Mesendoderm (in vitro differentiated cells): ENCODE measurements at regions not wholly inside any gene's neighbourhood (a gene's known extent, or its start where the extent isn't known, plus 50 kb on each side); places are given as distances from the start of the nearest gene placed in this dataset.
A peak's percentile ranks its signal among the peaks of the same experiment; 100 is the strongest.

ENCODE experiments used
- DNase-seq: peaks from one replicate; pipeline ENCODE4 v3.0.0; 2013
- H2AK5ac ChIP-seq: 2 replicates; pipeline ENCODE4 v1.6.1; 2013; ENCODE audit warnings: low read length, inconsistent platforms
- H2BK120ac ChIP-seq: 2 replicates; pipeline ENCODE4 v1.6.1; 2013; ENCODE audit warnings: low read depth, mild to moderate bottlenecking, low read length, moderate library complexity, mixed read lengths
- H2BK15ac ChIP-seq: replicated peaks from 2 replicates; pipeline ENCODE4 v1.6.1; 2013; ENCODE audit warnings: low read depth, mild to moderate bottlenecking, moderate library complexity
- H2BK5ac ChIP-seq: 2 replicates; pipeline ENCODE4 v1.6.1; 2013; ENCODE audit warnings: low read length, inconsistent platforms
- H3K18ac ChIP-seq: 2 replicates; pipeline ENCODE4 v1.6.1; 2013; ENCODE audit warnings: mild to moderate bottlenecking, low read length, mixed read lengths
- H3K23ac ChIP-seq: one replicate; pipeline ENCODE4 v1.6.1; 2013; ENCODE audit warnings: low read length
- H3K27ac ChIP-seq: 2 replicates; pipeline ENCODE4 v1.5.1; 2013; ENCODE audit warnings: low read depth, mild to moderate bottlenecking, inconsistent platforms, low read length, moderate library complexity
- H3K27me3 ChIP-seq: 2 replicates; pipeline ENCODE4 v1.6.1; 2013; ENCODE audit warnings: low read length, control low read depth, mild to moderate bottlenecking, inconsistent platforms; ENCODE audit not compliant: insufficient read depth, poor library complexity
- H3K36me3 ChIP-seq: 2 replicates; pipeline ENCODE4 v1.6.1; 2013; ENCODE audit warnings: low read length, inconsistent platforms; ENCODE audit not compliant: control insufficient read depth, insufficient read depth
- H3K4ac ChIP-seq: one replicate; pipeline ENCODE4 v1.6.1; 2013; ENCODE audit warnings: low read depth, mild to moderate bottlenecking, low read length, moderate library complexity
- H3K4me1 ChIP-seq: 2 replicates; pipeline ENCODE4 v1.6.1; 2013; ENCODE audit warnings: low read depth, low read length, inconsistent platforms; ENCODE audit not compliant: control insufficient read depth
- H3K4me2 ChIP-seq: 2 replicates; pipeline ENCODE4 v1.6.1; 2013; ENCODE audit warnings: low read length
- H3K4me3 ChIP-seq: 2 replicates; pipeline ENCODE4 v1.5.1; 2013; ENCODE audit warnings: mild to moderate bottlenecking, low read length
- H3K56ac ChIP-seq: one replicate; pipeline ENCODE4 v1.6.1; 2013; ENCODE audit warnings: low read length
- H3K79me1 ChIP-seq: 2 replicates; pipeline ENCODE4 v1.6.1; 2013; ENCODE audit warnings: low read length, inconsistent platforms
- H3K79me2 ChIP-seq: 2 replicates; pipeline ENCODE4 v1.6.1; 2013; ENCODE audit warnings: mild to moderate bottlenecking, low read length; ENCODE audit not compliant: control insufficient read depth, insufficient read depth
- H3K9ac ChIP-seq: 2 replicates; pipeline ENCODE4 v1.6.1; 2013; ENCODE audit warnings: low read length, inconsistent platforms
- H4K5ac ChIP-seq: one replicate; pipeline ENCODE4 v1.6.1; 2013; ENCODE audit warnings: low read length
- H4K8ac ChIP-seq: one replicate; pipeline ENCODE4 v1.6.1; 2013; ENCODE audit warnings: low read depth, mild to moderate bottlenecking, control low read depth, low read length, moderate library complexity
- WGBS: extraction: QIAGEN DNeasy Blood & Tissue Kit; methylation state at CpG from one replicate; pipeline ENCODE4 v1.1.7; 2013; ENCODE audit warnings: low lambda C conversion rate, missing lambda C conversion rate; ENCODE audit not compliant: insufficient coverage; ENCODE audit errors: extremely low coverage; 5-methylcytosine and 5-hydroxymethylcytosine counted together

DNA sequence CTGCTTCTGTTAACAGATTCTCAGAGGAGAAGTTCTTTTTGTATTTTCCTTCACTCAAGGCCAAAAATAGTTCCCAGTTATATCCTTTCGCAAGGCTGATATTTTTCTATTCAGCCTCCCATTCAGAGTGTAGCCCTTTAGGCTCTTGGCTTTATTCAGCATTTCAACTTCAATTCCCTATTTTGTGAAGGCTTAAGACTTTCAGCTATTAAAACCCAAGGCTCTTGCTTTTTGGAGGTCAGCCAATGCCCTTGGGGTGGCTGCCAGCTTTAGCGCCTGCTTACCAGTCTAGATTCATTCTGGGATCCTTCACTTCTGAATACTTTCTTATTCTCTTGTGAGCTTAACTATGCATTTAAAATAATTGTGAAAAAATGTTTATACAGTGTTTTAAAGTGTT, 57.3 kb upstream of the ADGRA3 start:
- H3K79me1 ChIP-seq, result no peaks in the 10 kb centered on the region
- no peak overlapping the region for H3K18ac ChIP-seq
- H3K27ac ChIP-seq, result no peak overlapping the region
- no peak overlapping the region for H2BK5ac ChIP-seq
- no peak overlapping the region for H3K4me2 ChIP-seq
- no peaks in the 10 kb centered on the region for H3K4me1 ChIP-seq
- no peak overlapping the region for H3K23ac ChIP-seq
- H3K4me3 ChIP-seq, result no peak overlapping the region
- H3K56ac ChIP-seq, result no peak overlapping the region
- no CpG with 5 or more reads among the region's 2 CpGs for WGBS
- H3K9ac ChIP-seq, result no peak overlapping the region
- no peaks in the 10 kb centered on the region for H3K36me3 ChIP-seq
- DNase-seq, result no peak
- no peaks in the 10 kb centered on the region for H3K79me2 ChIP-seq
- no peak overlapping the region for H2BK120ac ChIP-seq
- no peak overlapping the region for H4K8ac ChIP-seq
- H4K5ac ChIP-seq, result no peak overlapping the region
- no peak overlapping the region for H2BK15ac ChIP-seq
- H2AK5ac ChIP-seq, result no peak overlapping the region
- no peaks in the 10 kb centered on the region for H3K27me3 ChIP-seq
- no peak overlapping the region for H3K4ac ChIP-seq

DNA sequence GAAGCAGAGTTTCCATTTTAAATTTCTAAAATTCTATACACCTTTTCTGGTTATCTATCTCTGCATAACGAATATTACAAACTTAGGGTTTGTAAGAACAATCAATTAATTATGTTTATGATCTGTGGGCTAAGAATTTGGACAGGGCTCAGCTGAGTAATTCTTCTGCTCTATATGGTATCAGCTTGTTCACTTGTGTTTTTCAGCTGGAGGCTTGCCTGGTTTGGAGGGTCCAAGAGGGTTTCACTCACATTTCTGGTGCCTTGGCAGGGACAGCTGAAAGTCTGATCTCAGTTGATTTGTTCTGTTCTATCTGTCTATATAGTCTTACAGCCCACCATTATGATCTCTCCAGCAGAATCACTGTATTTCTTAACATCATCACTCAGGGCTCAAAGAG, 57.8 kb upstream of the ADGRA3 start:
- no peaks in the 10 kb centered on the region for H3K4me1 ChIP-seq
- no peak overlapping the region for H2BK5ac ChIP-seq
- H3K23ac ChIP-seq, result no peak overlapping the region
- H3K4me2 ChIP-seq, result no peak overlapping the region
- H4K8ac ChIP-seq, result no peak overlapping the region
- no peaks in the 10 kb centered on the region for H3K36me3 ChIP-seq
- no peak overlapping the region for H3K4ac ChIP-seq
- DNase-seq, result no peak
- no peak overlapping the region for H3K27ac ChIP-seq
- H3K9ac ChIP-seq, result no peak overlapping the region
- H3K79me1 ChIP-seq, result no peaks in the 10 kb centered on the region
- no peak overlapping the region for H2AK5ac ChIP-seq
- no peak overlapping the region for H3K56ac ChIP-seq
- no peak overlapping the region for H2BK15ac ChIP-seq
- H2BK120ac ChIP-seq, result no peak overlapping the region
- no peak overlapping the region for H3K4me3 ChIP-seq
- no peaks in the 10 kb centered on the region for H3K79me2 ChIP-seq
- no peaks in the 10 kb centered on the region for H3K27me3 ChIP-seq
- no peak overlapping the region for H3K18ac ChIP-seq
- H4K5ac ChIP-seq, result no peak overlapping the region
- WGBS, result no CpG with 5 or more reads among the region's 1 CpG

DNA sequence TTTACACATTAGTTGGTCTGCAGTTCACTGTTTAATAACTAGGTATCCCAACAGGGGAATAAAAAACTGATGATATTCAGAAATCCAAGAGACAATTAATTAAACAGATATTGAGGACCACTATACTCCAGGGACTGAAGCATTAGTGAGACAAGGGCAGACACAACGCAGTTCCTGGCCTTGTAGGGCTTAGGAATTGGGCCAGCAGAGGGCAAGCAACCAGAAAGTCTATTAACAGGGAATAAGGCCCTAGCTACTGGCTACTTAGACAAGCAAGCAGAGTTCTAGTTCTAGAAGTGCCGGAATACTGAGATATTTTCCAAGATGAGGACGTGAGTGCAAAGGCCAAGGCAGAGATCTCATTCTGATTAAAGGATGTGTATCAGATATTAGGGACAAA, 58.6 kb upstream of the ADGRA3 start:
- peak; percentile 27 for DNase-seq
- Histone ChIP-seq H3K4me2 (no peak overlapping the region), H3K27me3 (no peaks in the 10 kb centered on the region), H4K8ac (no peak overlapping the region), H3K4me3 (no peak overlapping the region), H2BK5ac (no peak overlapping the region), H4K5ac (no peak overlapping the region), H3K27ac (no peak overlapping the region), H2BK15ac (no peak overlapping the region), H3K56ac (no peak overlapping the region), H3K4ac (no peak overlapping the region), H3K9ac (no peak overlapping the region), H3K79me1 (no peaks in the 10 kb centered on the region), H3K18ac (no peak overlapping the region), H3K23ac (no peak overlapping the region), H2AK5ac (no peak overlapping the region), H3K4me1 (no peaks in the 10 kb centered on the region), H2BK120ac (no peak overlapping the region), H3K36me3 (no peaks in the 10 kb centered on the region), H3K79me2 (no peaks in the 10 kb centered on the region)
- WGBS, result no CpG with 5 or more reads among the region's 3 CpGs

- no peak overlapping the region for H3K9ac ChIP-seq
- no peak overlapping the region for H3K56ac ChIP-seq
- no peaks in the 10 kb centered on the region for H3K4me1 ChIP-seq
- no peak overlapping the region for H3K4me2 ChIP-seq
- H3K27ac ChIP-seq, result no peak overlapping the region
- no peak overlapping the region for H2BK5ac ChIP-seq
- H3K27me3 ChIP-seq, result no peaks in the 10 kb centered on the region
- H2BK15ac ChIP-seq, result no peak overlapping the region
- H3K23ac ChIP-seq, result no peak overlapping the region
- H2BK120ac ChIP-seq, result no peak overlapping the region
- H3K18ac ChIP-seq, result no peak overlapping the region
- H3K79me1 ChIP-seq, result no peaks in the 10 kb centered on the region
- WGBS, result no CpG with 5 or more reads among the region's 1 CpG
- no peak overlapping the region for H3K4me3 ChIP-seq
- no peak overlapping the region for H2AK5ac ChIP-seq
- no peaks in the 10 kb centered on the region for H3K79me2 ChIP-seq
- no peak for DNase-seq
- H4K8ac ChIP-seq, result no peak overlapping the region
- H3K36me3 ChIP-seq, result no peaks in the 10 kb centered on the region
- H4K5ac ChIP-seq, result no peak overlapping the region
- no peak overlapping the region for H3K4ac ChIP-seq
These were observed 59.0 kb upstream of the ADGRA3 start for GRCh38 chr4:22574880-22575279.

- Histone ChIP-seq H3K23ac (no peak overlapping the region), H3K79me1 (no peaks in the 10 kb centered on the region), H3K4me2 (no peak overlapping the region), H3K27ac (no peak overlapping the region), H2BK5ac (no peak overlapping the region), H3K79me2 (no peaks in the 10 kb centered on the region), H3K36me3 (no peaks in the 10 kb centered on the region), H2BK120ac (no peak overlapping the region), H3K4ac (no peak overlapping the region), H2BK15ac (no peak overlapping the region), H4K5ac (no peak overlapping the region), H2AK5ac (no peak overlapping the region), H3K27me3 (no peaks in the 10 kb centered on the region), H4K8ac (no peak overlapping the region), H3K9ac (no peak overlapping the region), H3K56ac (no peak overlapping the region), H3K4me3 (no peak overlapping the region), H3K4me1 (no peaks in the 10 kb centered on the region), H3K18ac (no peak overlapping the region)
- WGBS, result no CpG with 5 or more reads among the region's 7 CpGs
- no peak for DNase-seq
These were observed 71.4 kb upstream of the ADGRA3 start for GRCh38 chr4:22587253-22587652.

DNA sequence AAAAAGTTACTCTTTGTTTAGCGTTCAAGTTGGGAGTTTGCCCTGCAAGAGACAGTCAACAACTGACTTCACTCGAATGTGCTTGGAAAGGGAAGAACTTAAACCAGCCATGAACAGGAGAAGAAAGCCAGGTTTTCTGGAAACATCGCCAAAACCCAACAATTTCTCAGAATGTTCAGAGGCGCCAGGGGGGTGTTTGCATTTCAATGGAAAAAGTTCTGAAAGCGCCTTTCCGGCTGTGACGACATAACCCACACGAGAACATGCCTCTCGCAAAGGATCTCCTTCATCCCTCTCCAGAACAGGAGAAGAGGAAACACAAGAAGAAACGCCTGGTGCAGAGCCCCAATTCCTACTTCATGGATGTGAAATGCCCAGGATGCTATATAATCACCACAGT, 78.1 kb upstream of the ADGRA3 start:
- H3K27me3 ChIP-seq, result no peaks in the 10 kb centered on the region
- no peak for DNase-seq
- H2BK120ac ChIP-seq, result no peak overlapping the region
- H2BK15ac ChIP-seq, result no peak overlapping the region
- no peak overlapping the region for H3K4ac ChIP-seq
- no peaks in the 10 kb centered on the region for H3K79me1 ChIP-seq
- H3K27ac ChIP-seq, result no peak overlapping the region
- H3K4me1 ChIP-seq, result peaks cover 2% of the 10 kb centered on the region
- no peak overlapping the region for H3K56ac ChIP-seq
- H3K36me3 ChIP-seq, result no peaks in the 10 kb centered on the region
- H3K9ac ChIP-seq, result no peak overlapping the region
- H4K8ac ChIP-seq, result no peak overlapping the region
- H4K5ac ChIP-seq, result no peak overlapping the region
- WGBS, result no CpG with 5 or more reads among the region's 10 CpGs
- H2BK5ac ChIP-seq, result no peak overlapping the region
- H3K23ac ChIP-seq, result no peak overlapping the region
- no peak overlapping the region for H3K18ac ChIP-seq
- H3K4me3 ChIP-seq, result no peak overlapping the region
- H3K79me2 ChIP-seq, result no peaks in the 10 kb centered on the region
- H3K4me2 ChIP-seq, result no peak overlapping the region
- H2AK5ac ChIP-seq, result no peak overlapping the region
